ENCODE measurements at regions not wholly inside any gene's neighbourhood (a gene's known extent, or its start where the extent isn't known, plus 50 kb on each side); places are given as distances from the start of the nearest gene placed in this dataset.

DNA sequence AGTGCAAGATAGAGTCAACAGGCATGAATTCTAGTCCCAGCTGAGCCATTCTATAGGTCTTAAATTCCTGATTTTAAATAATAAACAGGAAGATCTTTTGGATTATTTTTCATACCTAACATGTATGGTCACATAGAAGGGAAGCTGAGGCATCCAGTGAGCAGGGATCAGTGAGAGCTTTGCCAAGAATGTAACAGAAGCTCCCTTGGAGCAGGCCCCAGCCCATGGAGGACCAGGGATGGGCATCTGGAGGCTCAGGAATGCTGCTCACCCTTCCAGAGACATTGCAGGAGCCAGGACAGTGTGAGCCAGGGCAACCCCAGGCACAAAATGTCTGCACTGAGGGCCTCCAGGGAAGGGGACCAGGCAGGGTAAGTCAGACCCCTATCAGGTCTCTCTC lies 54.4 kb upstream of the KCND3 start:
- no peak overlapping the region for H2BK15ac ChIP-seq (ENCODE audit: low read depth, low read length)
- BruUV-seq (replicated peaks): no TSS peak
- H3K4me3 ChIP-seq (ENCODE audit: insufficient read depth, low read depth, low read length): no peak overlapping the region
- TF ChIP-seq RAD21 (IDR thresholded peaks at IDR 0.05; ENCODE audit: low read length) (no peak), RCOR1 (IDR thresholded peaks at IDR 0.05; ENCODE audit: insufficient replicate concordance, low read length) (no peak), RFX5 (IDR thresholded peaks at IDR 0.05; ENCODE audit: low read depth, low read length) (no peak), CHD1 (IDR thresholded peaks at IDR 0.05; ENCODE audit: low read depth, low read length) (no peak), NFE2L2 (IDR thresholded peaks at IDR 0.05; ENCODE audit: low read depth, low read length) (no peak), CEBPB (IDR thresholded peaks at IDR 0.05; ENCODE audit: low read depth, low read length) (no peak), SMC3 (IDR thresholded peaks at IDR 0.05; ENCODE audit: low read depth, low read length) (no peak)
- TF ChIP-seq, protein P1, sequence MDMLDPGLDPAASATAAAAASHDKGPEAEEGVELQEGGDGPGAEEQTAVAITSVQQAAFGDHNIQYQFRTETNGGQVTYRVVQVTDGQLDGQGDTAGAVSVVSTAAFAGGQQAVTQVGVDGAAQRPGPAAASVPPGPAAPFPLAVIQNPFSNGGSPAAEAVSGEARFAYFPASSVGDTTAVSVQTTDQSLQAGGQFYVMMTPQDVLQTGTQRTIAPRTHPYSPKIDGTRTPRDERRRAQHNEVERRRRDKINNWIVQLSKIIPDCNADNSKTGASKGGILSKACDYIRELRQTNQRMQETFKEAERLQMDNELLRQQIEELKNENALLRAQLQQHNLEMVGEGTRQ (IDR thresholded peaks at IDR 0.05; ENCODE audit: low read depth, low read length): no peak
- TF ChIP-seq, protein P2, sequence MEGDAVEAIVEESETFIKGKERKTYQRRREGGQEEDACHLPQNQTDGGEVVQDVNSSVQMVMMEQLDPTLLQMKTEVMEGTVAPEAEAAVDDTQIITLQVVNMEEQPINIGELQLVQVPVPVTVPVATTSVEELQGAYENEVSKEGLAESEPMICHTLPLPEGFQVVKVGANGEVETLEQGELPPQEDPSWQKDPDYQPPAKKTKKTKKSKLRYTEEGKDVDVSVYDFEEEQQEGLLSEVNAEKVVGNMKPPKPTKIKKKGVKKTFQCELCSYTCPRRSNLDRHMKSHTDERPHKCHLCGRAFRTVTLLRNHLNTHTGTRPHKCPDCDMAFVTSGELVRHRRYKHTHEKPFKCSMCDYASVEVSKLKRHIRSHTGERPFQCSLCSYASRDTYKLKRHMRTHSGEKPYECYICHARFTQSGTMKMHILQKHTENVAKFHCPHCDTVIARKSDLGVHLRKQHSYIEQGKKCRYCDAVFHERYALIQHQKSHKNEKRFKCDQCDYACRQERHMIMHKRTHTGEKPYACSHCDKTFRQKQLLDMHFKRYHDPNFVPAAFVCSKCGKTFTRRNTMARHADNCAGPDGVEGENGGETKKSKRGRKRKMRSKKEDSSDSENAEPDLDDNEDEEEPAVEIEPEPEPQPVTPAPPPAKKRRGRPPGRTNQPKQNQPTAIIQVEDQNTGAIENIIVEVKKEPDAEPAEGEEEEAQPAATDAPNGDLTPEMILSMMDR (conservative IDR thresholded peaks at IDR 0.05; ENCODE audit: low read depth, low read length): no peak
- H3K4ac ChIP-seq (ENCODE audit: low read depth, low read length): no peak overlapping the region
- ChIA-PET POLR2A (ENCODE audit: unreplicated experiment) (no interaction called here), CTCF (no interaction called here)
- dilution Hi-C loops (cut with HindIII; ENCODE audit: low sequenced_read_pairs, unreplicated experiment) (no loop called here), in situ Hi-C loops (cut with MboI; ENCODE audit: low sequenced_read_pairs) (no loop called here), intact Hi-C loops (cut with micrococcal nuclease) (no loop called here)
- no peak overlapping the region for H3K14ac ChIP-seq (replicated peaks; ENCODE audit: low read depth, low read length)
- no peak overlapping the region for H3K4me2 ChIP-seq (ENCODE audit: low read depth, low read length)
- no peak overlapping the region for H2BK20ac ChIP-seq (ENCODE audit: low read depth, low read length)
- H4K5ac ChIP-seq (ENCODE audit: low read depth, low read length): no peak overlapping the region
- H3K9me3 ChIP-seq (ENCODE audit: control insufficient read depth, insufficient read depth, low read length): no peaks in the 10 kb centered on the region
- H4K91ac ChIP-seq (ENCODE audit: insufficient read depth, low read depth, low read length): no peak overlapping the region
- H3K56ac ChIP-seq (ENCODE audit: extremely low read depth, insufficient read depth, low read length): no peak overlapping the region
- H2AK9ac ChIP-seq (replicated peaks; ENCODE audit: low read depth, low read length, poor library complexity): no peak overlapping the region
- no peak overlapping the region for H2BK120ac ChIP-seq (ENCODE audit: low read depth, low read length)
- H3K9me1 ChIP-seq (ENCODE audit: insufficient read depth, low read length): no peaks in the 10 kb centered on the region
- H3K36me3 ChIP-seq (ENCODE audit: control insufficient read depth, insufficient read depth, low read length): no peaks in the 10 kb centered on the region
- H2AFZ ChIP-seq (replicated peaks; ENCODE audit: low read length, poor library complexity): no peak overlapping the region
- H3K4me1 ChIP-seq (ENCODE audit: control insufficient read depth, insufficient read depth, low read length): no peaks in the 10 kb centered on the region
- H3K27ac ChIP-seq (ENCODE audit: insufficient read depth, low read length): no peak overlapping the region
- no peaks in the 10 kb centered on the region for H3K27me3 ChIP-seq (ENCODE audit: control insufficient read depth, insufficient read depth, low read length)
- no peak overlapping the region for H2AK5ac ChIP-seq (ENCODE audit: low read depth, low read length)
- no peak for DNase-seq
- no peaks in the 10 kb centered on the region for H3K79me1 ChIP-seq (ENCODE audit: low read depth in 1 of 2, low read length in 2 of 2)
- H3K23ac ChIP-seq (ENCODE audit: low read depth, low read length): no peak overlapping the region
- H2BK5ac ChIP-seq (ENCODE audit: low read depth, low read length, poor library complexity, severe bottlenecking): no peak overlapping the region
- no peak overlapping the region for H3K18ac ChIP-seq (ENCODE audit: low read depth, low read length)
- no peak overlapping the region for H4K8ac ChIP-seq (ENCODE audit: low read depth in 2 of 2, low read length in 2 of 2)
- H3K9ac ChIP-seq (ENCODE audit: low read depth, low read length): no peak overlapping the region
- ATAC-seq (ENCODE audit: low read depth): no peak
- no peaks in the 10 kb centered on the region for H4K20me1 ChIP-seq (ENCODE audit: insufficient read depth, low read length)
